ENCODE measurements at regions not wholly inside any gene's neighbourhood (a gene's known extent, or its start where the extent isn't known, plus 50 kb on each side); places are given as distances from the start of the nearest gene placed in this dataset.

DNA sequence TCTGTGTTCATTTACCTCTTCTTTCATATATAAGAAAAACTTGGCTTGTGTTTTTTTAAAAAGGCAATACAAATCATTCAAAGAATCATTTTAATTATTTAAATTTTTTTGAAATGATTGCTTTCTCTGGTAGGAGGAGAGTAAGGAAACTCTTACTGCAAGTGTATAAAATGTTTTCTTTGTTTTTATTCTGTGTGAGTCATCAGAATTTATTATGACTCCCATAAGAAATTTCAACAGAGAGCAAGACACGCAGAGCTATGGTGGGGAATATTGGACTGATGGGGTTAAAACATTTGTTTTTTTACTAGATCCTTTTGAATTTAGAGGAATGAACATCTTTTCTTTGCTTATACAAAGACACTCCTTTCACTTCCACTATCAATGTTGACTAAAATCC, 119.1 kb upstream of the ATXN7L3B start:
- H3K27ac ChIP-seq (ENCODE audit: low read depth in 1 of 2, low read length in 2 of 2): no peak overlapping the region
- H3K36me3 ChIP-seq (ENCODE audit: control insufficient read depth in 4 of 4, insufficient read depth in 3 of 4, low read depth in 1 of 4, low read length in 3 of 4): no peaks in the 10 kb centered on the region
- DNase-seq (ENCODE audit: low spot score): no peak
- no peaks in the 10 kb centered on the region for H3K9me3 ChIP-seq (ENCODE audit: control insufficient read depth in 4 of 4, low read length in 3 of 4)
- H3K9ac ChIP-seq (ENCODE audit: low read depth in 1 of 2, low read length in 2 of 2): no peak overlapping the region
- no peaks in the 10 kb centered on the region for H3K27me3 ChIP-seq (ENCODE audit: control insufficient read depth in 4 of 4, insufficient read depth in 4 of 4, low read length in 3 of 4)
- no peaks in the 10 kb centered on the region for H3K4me1 ChIP-seq (ENCODE audit: control insufficient read depth in 4 of 4, insufficient read depth in 4 of 4, low read length in 3 of 4)
- H3K4me3 ChIP-seq (ENCODE audit: low read depth in 1 of 3, low read length in 3 of 3): no peak overlapping the region
- 91% methylated on average over 1 of the region's 1 CpG for WGBS
- TF ChIP-seq TAF1 (conservative IDR thresholded peaks at IDR 0.05) (no peak), HNF4A (conservative IDR thresholded peaks at IDR 0.05) (no peak), GABPA (IDR thresholded peaks at IDR 0.05 in 1 of 2, conservative IDR thresholded peaks at IDR 0.05 in 1 of 2) (no peak), EGR1 (IDR thresholded peaks at IDR 0.05; ENCODE audit: low read depth in 2 of 2) (no peak), JUND (IDR thresholded peaks at IDR 0.05) (no peak), NR2F2 (IDR thresholded peaks at IDR 0.05) (no peak), HNF4G (IDR thresholded peaks at IDR 0.05) (no peak), FOXA1 (IDR thresholded peaks at IDR 0.05) (no peak), FOXA2 (IDR thresholded peaks at IDR 0.05) (no peak), YY1 (IDR thresholded peaks at IDR 0.05) (no peak), RXRA (IDR thresholded peaks at IDR 0.05) (no peak), SP1 (IDR thresholded peaks at IDR 0.05) (no peak), RAD21 (IDR thresholded peaks at IDR 0.05) (no peak)
- TF ChIP-seq, protein P1, sequence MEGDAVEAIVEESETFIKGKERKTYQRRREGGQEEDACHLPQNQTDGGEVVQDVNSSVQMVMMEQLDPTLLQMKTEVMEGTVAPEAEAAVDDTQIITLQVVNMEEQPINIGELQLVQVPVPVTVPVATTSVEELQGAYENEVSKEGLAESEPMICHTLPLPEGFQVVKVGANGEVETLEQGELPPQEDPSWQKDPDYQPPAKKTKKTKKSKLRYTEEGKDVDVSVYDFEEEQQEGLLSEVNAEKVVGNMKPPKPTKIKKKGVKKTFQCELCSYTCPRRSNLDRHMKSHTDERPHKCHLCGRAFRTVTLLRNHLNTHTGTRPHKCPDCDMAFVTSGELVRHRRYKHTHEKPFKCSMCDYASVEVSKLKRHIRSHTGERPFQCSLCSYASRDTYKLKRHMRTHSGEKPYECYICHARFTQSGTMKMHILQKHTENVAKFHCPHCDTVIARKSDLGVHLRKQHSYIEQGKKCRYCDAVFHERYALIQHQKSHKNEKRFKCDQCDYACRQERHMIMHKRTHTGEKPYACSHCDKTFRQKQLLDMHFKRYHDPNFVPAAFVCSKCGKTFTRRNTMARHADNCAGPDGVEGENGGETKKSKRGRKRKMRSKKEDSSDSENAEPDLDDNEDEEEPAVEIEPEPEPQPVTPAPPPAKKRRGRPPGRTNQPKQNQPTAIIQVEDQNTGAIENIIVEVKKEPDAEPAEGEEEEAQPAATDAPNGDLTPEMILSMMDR (IDR thresholded peaks at IDR 0.05; ENCODE audit: low read depth, low read length, missing input control): no peak
- TF ChIP-seq, protein P2, sequence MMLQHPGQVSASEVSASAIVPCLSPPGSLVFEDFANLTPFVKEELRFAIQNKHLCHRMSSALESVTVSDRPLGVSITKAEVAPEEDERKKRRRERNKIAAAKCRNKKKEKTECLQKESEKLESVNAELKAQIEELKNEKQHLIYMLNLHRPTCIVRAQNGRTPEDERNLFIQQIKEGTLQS (IDR thresholded peaks at IDR 0.05): no peak
- TF ChIP-seq, protein P3, sequence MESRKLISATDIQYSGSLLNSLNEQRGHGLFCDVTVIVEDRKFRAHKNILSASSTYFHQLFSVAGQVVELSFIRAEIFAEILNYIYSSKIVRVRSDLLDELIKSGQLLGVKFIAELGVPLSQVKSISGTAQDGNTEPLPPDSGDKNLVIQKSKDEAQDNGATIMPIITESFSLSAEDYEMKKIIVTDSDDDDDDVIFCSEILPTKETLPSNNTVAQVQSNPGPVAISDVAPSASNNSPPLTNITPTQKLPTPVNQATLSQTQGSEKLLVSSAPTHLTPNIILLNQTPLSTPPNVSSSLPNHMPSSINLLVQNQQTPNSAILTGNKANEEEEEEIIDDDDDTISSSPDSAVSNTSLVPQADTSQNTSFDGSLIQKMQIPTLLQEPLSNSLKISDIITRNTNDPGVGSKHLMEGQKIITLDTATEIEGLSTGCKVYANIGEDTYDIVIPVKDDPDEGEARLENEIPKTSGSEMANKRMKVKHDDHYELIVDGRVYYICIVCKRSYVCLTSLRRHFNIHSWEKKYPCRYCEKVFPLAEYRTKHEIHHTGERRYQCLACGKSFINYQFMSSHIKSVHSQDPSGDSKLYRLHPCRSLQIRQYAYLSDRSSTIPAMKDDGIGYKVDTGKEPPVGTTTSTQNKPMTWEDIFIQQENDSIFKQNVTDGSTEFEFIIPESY (IDR thresholded peaks at IDR 0.05): no peak
- TF ChIP-seq, protein P4, sequence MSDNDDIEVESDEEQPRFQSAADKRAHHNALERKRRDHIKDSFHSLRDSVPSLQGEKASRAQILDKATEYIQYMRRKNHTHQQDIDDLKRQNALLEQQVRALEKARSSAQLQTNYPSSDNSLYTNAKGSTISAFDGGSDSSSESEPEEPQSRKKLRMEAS (IDR thresholded peaks at IDR 0.05): no peak
- TF ChIP-seq, protein P5, sequence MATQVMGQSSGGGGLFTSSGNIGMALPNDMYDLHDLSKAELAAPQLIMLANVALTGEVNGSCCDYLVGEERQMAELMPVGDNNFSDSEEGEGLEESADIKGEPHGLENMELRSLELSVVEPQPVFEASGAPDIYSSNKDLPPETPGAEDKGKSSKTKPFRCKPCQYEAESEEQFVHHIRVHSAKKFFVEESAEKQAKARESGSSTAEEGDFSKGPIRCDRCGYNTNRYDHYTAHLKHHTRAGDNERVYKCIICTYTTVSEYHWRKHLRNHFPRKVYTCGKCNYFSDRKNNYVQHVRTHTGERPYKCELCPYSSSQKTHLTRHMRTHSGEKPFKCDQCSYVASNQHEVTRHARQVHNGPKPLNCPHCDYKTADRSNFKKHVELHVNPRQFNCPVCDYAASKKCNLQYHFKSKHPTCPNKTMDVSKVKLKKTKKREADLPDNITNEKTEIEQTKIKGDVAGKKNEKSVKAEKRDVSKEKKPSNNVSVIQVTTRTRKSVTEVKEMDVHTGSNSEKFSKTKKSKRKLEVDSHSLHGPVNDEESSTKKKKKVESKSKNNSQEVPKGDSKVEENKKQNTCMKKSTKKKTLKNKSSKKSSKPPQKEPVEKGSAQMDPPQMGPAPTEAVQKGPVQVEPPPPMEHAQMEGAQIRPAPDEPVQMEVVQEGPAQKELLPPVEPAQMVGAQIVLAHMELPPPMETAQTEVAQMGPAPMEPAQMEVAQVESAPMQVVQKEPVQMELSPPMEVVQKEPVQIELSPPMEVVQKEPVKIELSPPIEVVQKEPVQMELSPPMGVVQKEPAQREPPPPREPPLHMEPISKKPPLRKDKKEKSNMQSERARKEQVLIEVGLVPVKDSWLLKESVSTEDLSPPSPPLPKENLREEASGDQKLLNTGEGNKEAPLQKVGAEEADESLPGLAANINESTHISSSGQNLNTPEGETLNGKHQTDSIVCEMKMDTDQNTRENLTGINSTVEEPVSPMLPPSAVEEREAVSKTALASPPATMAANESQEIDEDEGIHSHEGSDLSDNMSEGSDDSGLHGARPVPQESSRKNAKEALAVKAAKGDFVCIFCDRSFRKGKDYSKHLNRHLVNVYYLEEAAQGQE (IDR thresholded peaks at IDR 0.05): no peak
